Retinal pigment epithelial cell (primary cell): ENCODE measurements at regions not wholly inside any gene's neighbourhood (a gene's known extent, or its start where the extent isn't known, plus 50 kb on each side); places are given as distances from the start of the nearest gene placed in this dataset.

ENCODE experiments used
- DNase-seq: peaks from one replicate; pipeline ENCODE4 v3.0.0-alpha.2; 2010; ENCODE audit warnings: low read depth
- H3K4me3 ChIP-seq: 2 replicates; pipeline ENCODE4 v1.5.1; 2011; ENCODE audit warnings: mild to moderate bottlenecking, low read length, control low read depth, moderate library complexity
- CTCF ChIP-seq: conservative IDR thresholded peaks from 2 replicates; pipeline ENCODE4 v1.5.1; 2011; ENCODE audit warnings: low read depth, low read length, control low read depth, inconsistent platforms

GRCh38 chr1:87439821-87440220, 111.1 kb downstream of the LMO4 start:
- no peak overlapping the region for H3K4me3 ChIP-seq
- DNase-seq: no peak
- TF ChIP-seq CTCF: no peak

- no peak for DNase-seq
- H3K4me3 ChIP-seq: no peak overlapping the region
- TF ChIP-seq CTCF: no peak
Observed at GRCh38 chr1:87449348-87449963, 120.8 kb downstream of the LMO4 start.

GRCh38 chr1:87450136-87450535, 121.5 kb downstream of the LMO4 start:
- TF ChIP-seq CTCF: no peak
- no peak for DNase-seq
- no peak overlapping the region for H3K4me3 ChIP-seq

GRCh38 chr1:87450615-87451209, 122.0 kb downstream of the LMO4 start:
- H3K4me3 ChIP-seq: no peak overlapping the region
- TF ChIP-seq CTCF: no peak
- DNase-seq: no peak

- DNase-seq: no peak
- no peak for TF ChIP-seq CTCF
- no peak overlapping the region for H3K4me3 ChIP-seq
Observed at GRCh38 chr1:87451229-87451920, 122.7 kb downstream of the LMO4 start.

GRCh38 chr1:87452648-87453047, 124.0 kb downstream of the LMO4 start:
- H3K4me3 ChIP-seq: no peak overlapping the region
- TF ChIP-seq CTCF: no peak
- DNase-seq: no peak

- no peak for TF ChIP-seq CTCF
- no peak for DNase-seq
- no peak overlapping the region for H3K4me3 ChIP-seq
Observed at GRCh38 chr1:87457408-87457807, 128.7 kb downstream of the LMO4 start.
